ENCODE measurements at regions not wholly inside any gene's neighbourhood (a gene's known extent, or its start where the extent isn't known, plus 50 kb on each side); places are given as distances from the start of the nearest gene placed in this dataset.

DNA sequence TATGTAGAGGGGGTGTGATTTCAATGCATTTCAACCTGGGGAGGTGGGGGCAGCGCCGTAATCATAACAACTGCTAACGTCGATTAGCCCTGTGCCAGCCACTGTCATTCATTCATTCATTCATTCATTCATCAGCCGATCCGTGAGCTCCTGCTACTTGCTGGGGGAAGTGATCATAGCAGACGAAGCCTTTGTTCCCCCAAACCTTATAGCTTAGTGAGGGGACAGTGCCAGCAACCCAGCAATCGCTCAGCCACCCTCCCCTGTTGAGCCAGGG lies 106.5 kb upstream of the GSE1 start:
- TF ChIP-seq, protein P1, sequence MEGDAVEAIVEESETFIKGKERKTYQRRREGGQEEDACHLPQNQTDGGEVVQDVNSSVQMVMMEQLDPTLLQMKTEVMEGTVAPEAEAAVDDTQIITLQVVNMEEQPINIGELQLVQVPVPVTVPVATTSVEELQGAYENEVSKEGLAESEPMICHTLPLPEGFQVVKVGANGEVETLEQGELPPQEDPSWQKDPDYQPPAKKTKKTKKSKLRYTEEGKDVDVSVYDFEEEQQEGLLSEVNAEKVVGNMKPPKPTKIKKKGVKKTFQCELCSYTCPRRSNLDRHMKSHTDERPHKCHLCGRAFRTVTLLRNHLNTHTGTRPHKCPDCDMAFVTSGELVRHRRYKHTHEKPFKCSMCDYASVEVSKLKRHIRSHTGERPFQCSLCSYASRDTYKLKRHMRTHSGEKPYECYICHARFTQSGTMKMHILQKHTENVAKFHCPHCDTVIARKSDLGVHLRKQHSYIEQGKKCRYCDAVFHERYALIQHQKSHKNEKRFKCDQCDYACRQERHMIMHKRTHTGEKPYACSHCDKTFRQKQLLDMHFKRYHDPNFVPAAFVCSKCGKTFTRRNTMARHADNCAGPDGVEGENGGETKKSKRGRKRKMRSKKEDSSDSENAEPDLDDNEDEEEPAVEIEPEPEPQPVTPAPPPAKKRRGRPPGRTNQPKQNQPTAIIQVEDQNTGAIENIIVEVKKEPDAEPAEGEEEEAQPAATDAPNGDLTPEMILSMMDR (conservative IDR thresholded peaks at IDR 0.05): no peak
- TF ChIP-seq EZH2 (IDR thresholded peaks at IDR 0.05; ENCODE audit: low read depth): no peak

Measured in PC-9 (cell line).